HG03342 (cell line): ENCODE measurements at regions not wholly inside any gene's neighbourhood (a gene's known extent, or its start where the extent isn't known, plus 50 kb on each side); places are given as distances from the start of the nearest gene placed in this dataset.
A peak's percentile ranks its signal among the peaks of the same experiment; 100 is the strongest.

Source experiments
- ATAC-seq: cut with Tn5 transposase; IDR thresholded peaks from one replicate; pipeline ENCODE4 v1.9.1; 2021; ENCODE audit warnings: mild to moderate bottlenecking, moderate library complexity; ENCODE audit not compliant: unreplicated experiment

DNA sequence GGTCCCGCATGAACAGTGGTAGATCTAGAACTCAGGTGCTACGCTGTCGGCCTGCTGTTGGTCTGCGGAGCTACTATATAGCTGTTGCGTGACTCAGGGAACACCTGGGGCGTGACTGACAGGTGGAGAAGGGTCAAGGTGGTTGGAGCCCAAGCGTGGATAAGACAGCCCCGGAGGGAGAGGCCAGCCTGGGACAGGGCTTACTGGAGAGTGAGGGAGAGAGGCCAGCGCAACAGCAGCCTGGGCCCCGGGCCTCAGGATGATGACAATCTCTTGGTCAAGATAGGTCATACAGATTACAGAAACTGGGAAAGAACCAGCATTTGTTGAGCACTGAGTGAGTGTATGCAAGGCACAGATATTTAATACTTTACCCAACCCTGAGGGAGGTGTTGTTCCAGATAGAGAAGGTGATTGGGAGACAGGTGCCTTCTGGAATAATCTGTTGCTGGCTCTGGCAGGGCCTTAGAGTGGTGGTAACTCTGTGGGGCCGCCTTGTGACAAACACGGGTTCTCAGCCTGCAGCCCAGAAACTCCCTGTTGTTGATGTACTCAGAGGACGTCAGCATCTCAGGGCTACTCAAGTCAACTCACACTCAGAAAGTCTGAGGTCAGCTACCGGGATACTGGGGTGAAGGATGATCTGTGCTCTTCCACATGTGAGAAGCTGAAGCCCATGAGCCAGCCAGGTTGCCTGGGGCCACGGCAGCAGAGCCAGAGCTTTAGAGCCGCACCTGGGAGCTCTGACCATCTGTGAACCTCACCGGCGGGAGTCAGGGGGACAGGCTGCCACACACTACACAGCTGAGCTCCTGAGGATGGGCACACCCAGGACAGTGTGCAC is 265.4 kb upstream of the HES1 start:
- no peak for ATAC-seq

DNA sequence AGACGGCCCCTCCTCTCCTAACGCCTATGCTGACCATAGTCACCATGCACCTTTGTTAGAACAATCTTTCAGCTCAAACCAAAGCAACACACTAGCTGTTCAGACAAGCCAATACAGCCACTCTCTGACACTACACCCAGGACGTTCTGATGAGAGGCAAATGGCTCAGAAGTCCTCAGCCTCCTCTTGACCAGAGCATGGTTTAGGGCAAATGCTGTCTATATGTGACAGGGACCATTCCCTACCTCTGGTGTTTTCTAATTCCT is 264.8 kb upstream of the HES1 start:
- no peak for ATAC-seq

DNA sequence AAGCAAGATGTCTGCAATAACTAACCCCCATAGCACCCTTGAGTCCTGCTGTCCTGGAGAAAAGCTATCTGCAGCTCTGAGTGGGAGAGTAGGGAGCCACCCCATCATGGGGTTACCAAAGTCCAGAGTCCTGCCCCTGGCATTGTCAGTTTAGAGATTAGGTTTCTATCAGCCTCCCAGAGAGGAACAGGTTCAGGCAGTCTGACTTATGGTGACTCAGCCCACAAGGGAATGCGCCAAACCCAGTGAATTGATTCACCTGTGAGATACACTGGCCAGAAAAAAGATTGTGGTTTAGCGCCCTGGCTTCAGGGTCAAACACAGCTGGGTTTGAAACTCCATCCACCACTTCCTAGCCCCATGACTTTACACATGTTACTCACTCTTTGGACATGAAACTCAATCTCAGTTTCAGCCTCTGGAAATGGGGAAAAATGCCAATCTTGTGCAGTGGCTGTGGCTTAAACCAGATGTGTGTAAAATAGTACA is 263.6 kb upstream of the HES1 start:
- ATAC-seq, result peak; percentile 49

DNA sequence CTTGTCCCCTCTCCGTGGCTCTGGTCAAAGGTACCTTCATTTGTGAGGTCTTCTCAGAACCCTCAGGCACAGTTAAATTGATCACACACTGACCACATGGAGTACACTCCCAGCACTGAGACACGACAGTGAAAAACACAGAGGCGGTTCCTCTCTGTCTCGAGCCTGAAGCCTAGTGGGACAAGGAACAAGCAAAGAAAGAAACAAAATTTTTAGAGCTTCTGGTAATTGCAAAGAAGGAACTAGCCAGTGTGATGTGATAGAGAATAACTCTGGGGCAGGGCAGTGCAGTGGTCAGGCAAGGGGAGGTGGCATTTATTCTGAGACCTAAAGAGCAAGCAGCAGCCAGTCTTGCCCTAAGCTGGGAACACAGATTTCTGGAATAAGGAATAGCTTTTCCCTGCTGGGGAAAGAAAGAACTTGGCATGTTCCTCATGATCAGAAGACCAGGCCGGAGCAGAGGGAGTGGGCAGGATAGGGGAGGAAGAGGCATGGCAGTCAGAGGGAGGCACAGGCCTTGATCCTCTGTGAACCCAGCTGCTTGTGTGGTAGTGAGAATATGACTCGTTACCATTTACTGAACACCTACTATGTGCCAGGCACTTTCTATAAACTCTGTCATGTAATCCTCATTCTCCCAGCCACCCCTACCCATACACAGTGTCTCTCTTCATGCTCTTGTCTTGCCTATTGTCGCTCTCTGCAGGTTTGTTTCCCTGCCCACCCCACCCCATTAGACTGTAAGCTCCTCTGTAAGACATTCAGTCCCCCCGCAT is 262.3 kb upstream of the HES1 start:
- ATAC-seq, result no peak

DNA sequence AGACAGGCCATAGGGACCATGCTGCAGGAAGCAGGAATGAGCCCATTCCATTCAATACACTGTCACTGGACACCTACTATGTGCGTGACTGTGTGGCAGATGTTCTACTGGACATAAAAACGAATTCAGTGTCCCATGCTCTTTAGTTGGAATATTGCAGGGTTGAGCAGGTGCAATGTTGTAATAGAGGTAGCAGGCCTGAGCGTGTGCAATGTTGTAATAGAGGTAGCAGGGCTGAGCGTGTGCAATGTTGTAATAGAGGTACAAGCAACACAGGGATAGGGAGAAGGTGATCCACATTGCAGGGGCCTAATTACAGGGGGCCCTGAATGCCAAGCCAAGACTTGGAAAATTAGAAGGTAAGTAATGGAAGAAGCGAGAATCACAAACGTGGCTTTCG is 261.4 kb upstream of the HES1 start:
- no peak for ATAC-seq

DNA sequence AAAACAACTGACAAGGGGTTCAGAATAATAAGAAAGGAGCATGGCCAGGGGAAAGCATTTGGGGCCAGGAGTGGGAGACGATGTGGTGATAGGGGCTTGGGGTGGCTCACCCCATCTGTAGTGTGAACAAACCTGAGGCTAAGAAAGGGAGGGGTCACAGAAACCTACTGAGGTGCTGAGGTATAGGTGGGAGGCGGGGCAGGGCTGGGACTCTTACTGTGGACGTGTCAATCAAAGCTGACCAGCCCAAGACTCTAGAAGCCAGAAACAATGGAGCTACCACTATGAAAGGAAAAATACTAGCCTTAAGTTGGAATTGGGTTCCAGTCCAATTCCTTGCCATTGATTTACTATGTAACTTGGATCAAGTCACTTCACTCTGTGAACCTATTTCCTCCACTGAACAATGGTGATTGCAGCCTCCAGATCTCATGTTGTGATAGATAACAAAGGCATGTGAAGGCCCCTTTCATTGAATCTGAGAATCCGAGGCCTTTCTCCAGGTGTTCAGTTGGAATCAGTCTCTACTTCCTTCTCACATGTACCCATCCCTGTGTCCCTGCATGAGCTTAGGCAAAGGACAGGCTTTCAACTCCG is 260.9 kb upstream of the HES1 start:
- ATAC-seq, result no peak

DNA sequence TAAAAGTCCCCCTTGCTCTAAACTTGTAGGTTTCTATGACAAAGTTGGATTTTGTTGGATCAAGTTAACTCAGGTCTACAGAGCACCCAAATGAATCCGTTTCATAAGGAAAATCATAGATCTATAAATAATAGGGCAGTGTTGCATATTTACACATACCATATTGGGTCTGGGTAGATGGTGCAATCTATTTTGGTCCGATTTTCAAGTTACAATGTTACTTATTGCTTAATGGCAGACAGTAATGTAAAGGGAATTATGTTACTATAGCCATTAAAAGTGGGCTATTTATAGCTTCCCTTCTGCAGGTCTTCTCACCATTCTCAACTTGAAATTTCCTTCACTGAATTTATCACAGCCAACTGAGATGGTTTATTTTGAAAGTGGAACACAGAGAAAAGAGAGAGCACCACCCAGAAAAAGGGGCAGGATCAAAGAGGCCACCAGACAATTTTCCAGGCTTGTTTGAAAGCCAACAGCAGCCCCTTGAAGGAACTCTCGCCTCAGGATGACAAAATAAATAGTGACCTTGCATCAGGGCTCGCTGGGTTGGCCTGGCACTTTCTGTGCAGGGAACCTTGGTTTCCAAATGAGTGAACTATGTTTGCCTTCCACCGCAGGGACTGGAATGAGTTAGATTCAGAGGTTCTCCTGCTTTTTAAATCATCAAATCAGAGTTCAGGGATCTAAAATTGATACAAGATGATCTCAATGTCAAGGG is 260.2 kb upstream of the HES1 start:
- ATAC-seq, result no peak

DNA sequence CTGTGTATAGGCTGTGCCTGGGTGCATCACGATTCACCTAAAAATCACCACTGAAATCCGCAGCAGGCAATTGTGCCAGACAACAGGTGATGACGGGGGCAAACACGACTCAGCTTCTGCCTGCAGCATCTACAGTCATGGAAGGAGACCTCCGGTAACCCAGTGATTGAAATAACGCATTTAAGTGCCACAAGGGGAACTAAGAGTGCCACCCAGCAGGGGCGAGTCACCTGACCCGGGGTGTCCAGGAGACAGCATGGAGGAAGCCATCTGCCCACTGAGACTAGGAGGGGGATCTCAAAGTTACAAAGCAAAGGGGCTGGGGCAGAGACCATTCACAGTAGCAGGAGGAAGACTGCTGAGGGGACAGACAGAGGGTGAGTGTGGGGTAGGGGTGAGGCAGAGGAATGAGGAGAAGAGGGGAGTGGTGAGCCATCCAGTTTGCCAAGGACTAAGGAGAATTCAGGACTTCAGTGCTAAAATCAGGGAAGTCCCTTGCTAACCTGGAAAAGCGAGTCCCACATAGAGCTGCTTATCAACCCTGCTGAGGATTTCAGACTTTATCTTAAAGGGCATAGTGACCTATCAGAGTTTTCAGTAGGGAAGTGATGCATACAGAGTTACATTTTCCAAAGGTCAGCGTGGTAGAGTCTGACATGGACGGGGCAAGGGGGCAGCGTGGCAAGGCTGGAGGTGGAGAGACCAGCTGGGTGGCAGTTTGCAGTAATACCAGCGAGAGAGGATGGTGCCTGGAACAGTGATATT is 256.7 kb upstream of the HES1 start:
- no peak for ATAC-seq

DNA sequence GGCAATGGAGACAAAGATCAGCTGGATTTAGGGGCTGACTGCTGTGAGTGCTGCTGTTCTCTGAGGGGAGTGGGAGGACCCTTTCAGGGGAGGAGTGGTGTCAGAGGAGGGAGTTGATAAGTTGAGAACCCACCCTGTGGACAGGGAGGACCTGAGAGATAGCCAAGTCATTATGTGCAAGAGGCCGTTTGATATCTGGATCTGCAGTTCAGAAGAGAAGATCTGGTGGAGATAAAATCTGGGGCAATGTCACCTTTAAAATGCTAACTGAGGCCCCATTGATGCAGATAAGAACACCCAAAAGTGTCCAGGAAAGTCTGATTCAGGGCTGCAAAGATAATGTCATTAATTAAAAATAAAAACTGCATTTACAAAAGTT is 256.1 kb upstream of the HES1 start:
- ATAC-seq, result no peak

DNA sequence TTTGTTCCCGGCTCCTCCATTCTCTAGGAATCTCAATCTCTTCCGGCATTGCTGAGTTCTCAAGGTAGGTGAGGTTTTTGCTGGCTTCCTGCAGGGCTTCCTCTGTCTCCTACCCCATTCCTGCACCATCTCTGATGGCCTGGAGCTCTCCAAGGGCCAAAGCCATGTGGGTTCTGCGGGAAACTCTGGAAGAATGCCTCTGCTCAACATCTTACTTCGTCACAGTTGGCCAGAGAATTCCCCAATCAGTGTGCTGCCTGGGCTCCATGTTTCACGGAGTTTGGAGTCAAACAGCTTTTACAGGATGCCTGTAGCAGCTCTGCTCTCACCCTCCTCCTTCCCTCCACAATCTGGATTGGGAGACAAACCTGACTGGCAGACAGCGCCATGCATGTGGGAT is 253.9 kb upstream of the HES1 start:
- no peak for ATAC-seq

DNA sequence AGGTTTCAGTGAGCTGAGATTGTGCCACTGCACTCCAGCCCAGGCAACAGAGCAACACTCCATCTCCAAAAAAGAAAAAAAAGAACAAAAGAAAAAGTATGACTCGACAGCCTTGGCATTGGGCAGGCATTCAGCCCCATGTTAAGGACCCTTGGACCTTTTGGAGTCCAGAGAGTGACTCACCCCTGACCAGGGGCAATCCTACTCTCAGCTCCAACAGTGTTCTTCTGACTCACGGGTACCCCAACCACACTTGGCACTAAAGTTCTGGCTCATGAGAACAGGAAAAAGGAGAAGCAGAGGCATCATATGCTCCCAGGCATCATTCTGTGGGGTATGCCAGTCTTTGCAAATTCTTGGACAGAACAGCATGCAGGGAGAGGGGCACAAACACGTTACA is 252.4 kb upstream of the HES1 start:
- no peak for ATAC-seq

DNA sequence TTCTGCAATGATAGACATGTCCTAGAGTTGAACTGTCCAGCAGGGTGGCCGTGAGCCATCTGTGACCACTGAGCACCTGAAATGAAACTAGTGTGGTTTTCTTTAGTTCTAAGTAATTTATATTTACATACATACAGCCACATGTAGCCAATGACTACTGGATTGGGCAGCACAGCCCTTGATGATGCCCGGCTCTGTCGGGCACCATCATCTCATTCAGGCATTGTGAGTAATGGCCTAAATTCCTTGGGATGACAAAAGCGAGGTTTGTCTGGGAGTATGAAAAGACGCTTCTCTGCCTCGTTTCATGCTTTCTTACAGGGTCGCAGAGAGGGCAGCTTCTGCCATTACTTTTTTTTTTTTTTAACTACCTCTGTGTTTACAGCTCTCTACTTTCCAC is 251.9 kb upstream of the HES1 start:
- ATAC-seq, result no peak

DNA sequence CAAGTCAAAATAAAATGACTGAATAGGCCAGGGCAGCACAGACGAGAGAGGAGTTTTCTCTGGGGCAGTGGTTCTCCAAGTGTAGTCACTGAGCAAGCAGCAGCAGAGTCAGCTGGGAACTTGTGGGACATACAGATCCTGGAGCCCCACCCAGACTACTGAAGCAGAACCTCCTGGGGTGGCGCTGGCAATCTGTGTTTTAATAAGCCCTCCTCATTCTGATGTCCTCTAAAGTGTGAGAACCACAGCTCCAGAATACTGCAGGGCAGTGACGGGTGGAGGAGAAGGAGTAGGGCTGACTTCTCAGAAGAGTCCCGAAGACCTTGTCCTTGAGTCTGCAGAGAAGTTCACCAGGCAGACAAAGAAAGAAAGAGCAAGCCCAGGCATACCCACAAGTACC is 251.3 kb upstream of the HES1 start:
- no peak for ATAC-seq

DNA sequence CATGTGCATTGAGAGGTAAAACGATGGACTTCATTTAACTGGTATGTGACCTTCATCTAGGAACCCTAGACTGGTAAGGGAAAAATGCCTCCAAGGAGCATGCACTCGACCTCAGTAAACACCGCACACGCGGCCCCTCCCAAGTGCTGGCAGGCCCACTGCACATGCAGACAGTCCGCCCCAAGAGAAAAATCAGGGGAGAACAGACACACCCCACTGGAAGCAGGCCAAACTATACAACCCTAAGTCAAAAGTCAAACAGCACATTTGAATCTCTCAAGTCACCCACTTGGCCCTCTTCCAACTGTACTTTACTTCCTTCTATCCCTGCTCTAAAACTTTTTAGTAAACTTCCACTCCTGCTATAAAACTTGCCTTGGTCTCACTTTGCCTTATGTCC is 250.1 kb upstream of the HES1 start:
- ATAC-seq, result no peak

DNA sequence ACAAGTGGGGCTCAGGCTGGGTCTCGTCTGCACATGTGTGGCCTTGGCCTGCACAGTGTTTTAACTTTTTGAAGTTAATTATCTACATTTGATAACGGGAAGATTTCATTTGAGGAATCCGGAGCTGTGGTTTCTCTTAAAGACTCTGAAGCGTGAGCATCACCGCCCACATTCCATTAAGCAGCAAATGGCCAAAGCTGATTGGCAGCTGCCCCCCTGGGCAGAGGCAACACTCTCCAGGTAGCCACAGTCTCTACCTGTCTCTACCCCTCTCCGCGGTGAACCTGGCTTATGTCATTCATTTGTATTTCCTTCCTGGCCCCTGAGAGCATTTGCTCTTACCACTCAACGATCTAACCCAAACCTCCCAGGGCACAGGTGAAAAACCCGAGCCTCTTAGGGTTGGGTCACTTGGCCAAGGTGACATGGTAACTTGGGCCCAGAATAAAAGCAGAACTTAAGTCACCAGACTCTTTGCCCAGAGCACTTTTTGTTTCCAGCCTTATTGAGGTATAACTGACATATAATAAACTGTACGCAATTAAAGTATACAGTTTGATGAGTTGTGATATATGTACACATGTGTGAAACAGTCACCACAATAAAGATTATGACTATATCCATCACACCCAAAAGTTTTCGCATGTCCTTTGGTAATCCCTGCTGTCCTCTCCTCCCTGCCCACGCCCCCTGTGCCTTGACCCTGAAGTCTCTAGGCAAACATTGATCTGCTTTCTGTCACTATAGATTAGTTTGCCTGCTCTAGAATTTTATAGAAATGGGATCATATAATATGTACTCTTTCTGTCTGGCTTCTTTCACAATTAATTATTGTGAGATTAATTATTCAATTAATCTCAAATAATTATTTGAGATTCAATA is 245.7 kb upstream of the HES1 start:
- ATAC-seq, result no peak

DNA sequence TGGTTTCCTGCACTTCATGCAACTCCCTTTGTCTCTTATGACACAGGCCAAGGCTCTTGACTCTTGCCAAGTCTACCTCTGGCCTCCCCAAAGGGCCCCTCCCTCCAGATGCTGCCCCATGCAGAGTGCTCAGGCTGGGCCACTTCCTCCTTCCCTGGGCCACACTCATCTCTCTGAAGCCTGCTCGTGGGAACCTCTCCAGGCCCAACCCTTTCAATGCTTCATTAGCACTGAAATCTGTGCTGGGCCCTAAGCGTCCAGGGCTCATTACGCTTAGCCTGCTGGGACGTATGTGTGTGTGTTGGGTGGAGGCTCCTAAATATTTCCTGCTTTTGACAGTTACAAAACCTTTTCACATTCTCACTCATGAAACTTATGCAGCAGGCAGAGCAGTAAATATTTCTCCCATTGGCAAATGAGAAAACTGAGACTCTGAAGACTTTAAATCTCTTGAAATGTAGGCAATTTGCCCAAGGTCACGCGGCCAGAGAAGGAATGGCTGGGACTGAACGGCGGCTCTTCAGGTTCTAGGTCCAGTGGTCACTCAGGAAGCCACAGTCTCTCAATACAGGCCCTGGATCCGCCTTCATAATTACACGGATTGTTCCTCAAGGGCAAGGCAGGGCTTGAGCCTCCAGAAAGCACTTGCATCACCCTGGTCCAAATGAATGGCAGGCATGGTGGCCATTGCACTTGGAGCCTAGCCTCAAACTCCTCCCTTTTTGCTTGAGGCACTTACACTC is 241.7 kb upstream of the HES1 start:
- no peak for ATAC-seq

DNA sequence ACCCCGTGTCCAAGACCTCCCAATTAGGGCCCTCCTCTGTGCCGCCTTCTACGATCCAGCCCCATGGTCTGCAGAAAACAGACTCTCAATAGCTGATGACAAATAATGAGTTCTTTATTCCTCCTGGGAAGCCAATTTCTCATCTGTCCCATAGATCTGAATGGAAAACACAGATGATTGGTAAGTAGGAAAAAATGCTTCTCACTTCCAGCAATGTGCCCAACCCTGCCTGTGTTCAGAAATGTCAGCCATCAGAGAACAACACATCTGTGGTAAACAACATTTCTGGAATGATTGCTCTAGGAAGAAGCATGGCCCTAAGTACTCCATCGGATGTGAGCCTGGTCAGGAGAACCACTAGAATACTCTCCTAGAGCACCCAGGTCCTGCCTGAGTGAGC is 240.5 kb upstream of the HES1 start:
- ATAC-seq, result no peak

DNA sequence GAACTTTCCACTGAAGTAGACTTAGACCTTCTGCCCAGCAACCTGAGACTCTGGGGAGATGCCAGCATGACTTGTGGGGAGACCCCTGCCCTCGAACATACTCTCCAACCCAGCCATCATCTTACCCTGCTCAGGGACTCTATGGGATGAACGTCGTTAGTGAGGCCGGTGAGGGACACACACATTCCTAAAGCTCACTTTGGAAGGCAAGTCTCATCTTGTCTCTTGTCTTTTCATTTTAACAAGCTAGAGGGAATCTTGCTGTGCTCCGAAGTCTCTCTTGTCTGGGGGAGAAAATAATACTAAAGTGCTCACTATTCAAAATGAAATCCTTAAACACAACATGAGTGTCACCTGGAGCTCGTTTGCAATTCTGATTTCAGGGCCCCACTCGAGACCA is 239.5 kb upstream of the HES1 start:
- no peak for ATAC-seq

DNA sequence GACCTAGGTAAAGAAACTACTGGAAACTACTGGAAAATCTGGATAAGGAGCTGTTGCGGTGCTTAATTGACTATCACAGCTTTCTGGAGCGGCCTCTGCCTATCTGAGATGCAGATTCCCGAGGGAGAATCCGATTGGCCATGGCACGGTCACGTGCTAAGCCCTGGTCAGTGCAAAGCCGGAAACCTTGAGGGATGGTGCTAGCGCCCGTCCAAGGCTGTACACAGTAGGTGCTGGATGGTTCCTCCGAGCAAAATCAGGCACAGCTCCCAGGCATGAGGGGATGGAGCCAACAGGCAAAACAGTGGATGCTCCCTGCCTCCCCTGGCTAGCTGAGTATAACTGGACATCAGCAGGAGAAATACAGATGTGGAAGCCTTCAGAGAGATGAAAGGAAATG is 238.7 kb upstream of the HES1 start:
- ATAC-seq, result no peak
